ENCODE measurements at regions not wholly inside any gene's neighbourhood (a gene's known extent, or its start where the extent isn't known, plus 50 kb on each side); places are given as distances from the start of the nearest gene placed in this dataset.

DNA sequence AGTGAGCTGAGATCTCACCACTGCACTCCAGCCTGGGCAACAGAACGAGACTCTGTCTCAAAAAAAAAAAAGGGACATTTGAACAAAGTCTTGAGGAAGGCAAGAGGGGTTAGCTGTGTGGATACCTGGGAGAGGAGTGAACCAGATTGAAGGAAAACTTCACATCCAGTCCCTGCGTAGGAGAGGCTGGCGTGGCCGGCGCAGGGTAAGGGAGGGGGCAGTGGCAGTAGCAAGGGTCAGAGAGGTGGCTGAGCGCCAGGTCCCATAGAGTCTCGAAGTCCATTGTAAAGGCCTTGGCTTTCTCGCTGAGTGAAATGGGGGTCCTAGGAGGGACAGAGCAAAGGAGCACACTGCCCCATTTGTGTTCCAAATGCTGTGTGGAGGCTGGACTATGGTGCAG lies 171.8 kb upstream of the WSCD1 start:
- no peak overlapping the region for H3K27ac ChIP-seq
- WGBS, 5 donors, result 89 to 96% (median 91%) methylated on average over 8 of the region's 8 CpGs
- peaks cover 0 to 11% (median 10%) of the 10 kb centered on the region in 8 donors for H3K9me3 ChIP-seq
- peaks cover 0 to 53% (median 0%) of the 10 kb centered on the region in 7 donors for H3K27me3 ChIP-seq (replicated peaks in 1 of 7)
- TF ChIP-seq POLR2A (IDR thresholded peaks at IDR 0.05) (no peak), POLR2AphosphoS5 (IDR thresholded peaks at IDR 0.05) (no peak), CTCF (IDR thresholded peaks at IDR 0.05 in 8 of 11, conservative IDR thresholded peaks at IDR 0.05 in 3 of 11) (no peak)
- no peaks in the 10 kb centered on the region for H3K36me3 ChIP-seq
- intact Hi-C loops (cut with DNase I; ENCODE audit: low total_unique reads), result no loop called here
- H3K4me3 ChIP-seq, result no peak overlapping the region
- peaks cover 0 to 7% (median 0%) of the 10 kb centered on the region in 6 donors for H3K4me1 ChIP-seq
- no peak for DNase-seq

GRCh38 chr17:5899496-5900195 lies 170.5 kb upstream of the WSCD1 start:
- H3K36me3 ChIP-seq, result no peaks in the 10 kb centered on the region
- TF ChIP-seq POLR2AphosphoS5 (IDR thresholded peaks at IDR 0.05) (no peak), CTCF (IDR thresholded peaks at IDR 0.05 in 8 of 11, conservative IDR thresholded peaks at IDR 0.05 in 3 of 11) (no peak), POLR2A (IDR thresholded peaks at IDR 0.05) (no peak)
- H3K4me3 ChIP-seq, result no peak overlapping the region
- H3K9me3 ChIP-seq, result peaks cover 0 to 24% (median 22%) of the 10 kb centered on the region in 8 donors
- DNase-seq, result no peak
- WGBS, 5 donors, result 84 to 90% (median 87%) methylated on average over 12 of the region's 12 CpGs
- intact Hi-C loops (cut with DNase I; ENCODE audit: low total_unique reads), result no loop called here
- peaks cover 0 to 7% (median 0%) of the 10 kb centered on the region in 6 donors for H3K4me1 ChIP-seq
- peaks cover 0 to 50% (median 0%) of the 10 kb centered on the region in 7 donors for H3K27me3 ChIP-seq (replicated peaks in 1 of 7)
- H3K27ac ChIP-seq, result no peak overlapping the region

DNA sequence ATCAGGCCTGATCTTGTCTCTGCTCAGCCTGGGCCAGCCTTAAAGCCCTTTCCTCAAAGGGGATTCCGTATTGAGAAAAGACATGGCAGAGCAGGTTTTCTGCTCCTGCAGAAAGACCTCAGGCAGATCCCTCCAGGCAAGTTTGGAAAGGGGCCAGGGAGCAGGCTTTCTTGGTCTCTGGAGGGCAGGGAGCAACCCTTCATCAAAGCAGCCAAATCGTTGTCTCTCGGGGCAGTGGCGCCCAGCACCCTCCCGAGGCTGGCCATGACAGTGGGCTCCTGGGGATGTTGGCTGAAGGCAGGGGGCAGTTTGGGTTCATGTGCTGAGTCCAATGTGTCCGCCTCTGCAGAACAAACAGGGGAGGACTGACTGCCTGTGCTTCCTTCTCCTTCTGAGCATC lies 168.4 kb upstream of the WSCD1 start:
- H3K4me3 ChIP-seq, result no peak overlapping the region
- TF ChIP-seq POLR2A (IDR thresholded peaks at IDR 0.05) (no peak), POLR2AphosphoS5 (IDR thresholded peaks at IDR 0.05) (no peak), CTCF (IDR thresholded peaks at IDR 0.05 in 8 of 11, conservative IDR thresholded peaks at IDR 0.05 in 3 of 11) (no peak)
- no peak overlapping the region for H3K27ac ChIP-seq
- intact Hi-C loops (cut with DNase I; ENCODE audit: low total_unique reads), result no loop called here
- H3K27me3 ChIP-seq (replicated peaks in 1 of 7), result peaks cover 0 to 30% (median 0%) of the 10 kb centered on the region in 7 donors
- 68 to 88% (median 74%) methylated on average over 1 to 6 of the region's 6 CpGs for WGBS, 5 donors
- no peak for DNase-seq
- H3K9me3 ChIP-seq, result peaks cover 0 to 30% (median 28%) of the 10 kb centered on the region in 8 donors
- peaks cover 0 to 7% (median 0%) of the 10 kb centered on the region in 6 donors for H3K4me1 ChIP-seq
- no peaks in the 10 kb centered on the region for H3K36me3 ChIP-seq

Measured in spleen (tissue), 11 donors.